Fibroblast of peridontal ligament (primary cell): ENCODE measurements at regions not wholly inside any gene's neighbourhood (a gene's known extent, or its start where the extent isn't known, plus 50 kb on each side); places are given as distances from the start of the nearest gene placed in this dataset.

Experiments used
- DNase-seq: peaks from one replicate; pipeline ENCODE4 v3.0.0-alpha.2; 2010; ENCODE audit errors: extremely low read depth

GRCh38 chr4:4808086-4808485, 51.4 kb upstream of the MSX1 start:
- DNase-seq, result no peak

GRCh38 chr4:4805887-4806286, 53.6 kb upstream of the MSX1 start:
- DNase-seq, result no peak

- no peak for DNase-seq
Measured at GRCh38 chr4:4803912-4804296, 55.6 kb upstream of the MSX1 start.

GRCh38 chr4:4803216-4803911, 56.1 kb upstream of the MSX1 start:
- no peak for DNase-seq

GRCh38 chr4:4800646-4801408, 58.6 kb upstream of the MSX1 start:
- peak; percentile 72 for DNase-seq

GRCh38 chr4:4794421-4794820, 65.0 kb upstream of the MSX1 start:
- no peak for DNase-seq

- peak; percentile 96 for DNase-seq
Measured at GRCh38 chr4:4792466-4792865, 67.0 kb upstream of the MSX1 start.

- DNase-seq, result peak; percentile 57
Measured at GRCh38 chr4:4791299-4792111, 68.0 kb upstream of the MSX1 start.

GRCh38 chr4:4789462-4789861, 70.0 kb upstream of the MSX1 start:
- no peak for DNase-seq

GRCh38 chr4:4788573-4788972, 70.9 kb upstream of the MSX1 start:
- no peak for DNase-seq

- DNase-seq, result no peak
Measured at GRCh38 chr4:4787421-4787820, 72.0 kb upstream of the MSX1 start.

GRCh38 chr4:4784379-4784778, 75.1 kb upstream of the MSX1 start:
- no peak for DNase-seq

GRCh38 chr4:4783847-4784246, 75.6 kb upstream of the MSX1 start:
- DNase-seq, result no peak

GRCh38 chr4:4782969-4783368, 76.5 kb upstream of the MSX1 start:
- DNase-seq, result peak; percentile 67

GRCh38 chr4:4781936-4782707, 77.3 kb upstream of the MSX1 start:
- peak; percentile 97 for DNase-seq

GRCh38 chr4:4780729-4781244, 78.7 kb upstream of the MSX1 start:
- peak; percentile 98 for DNase-seq

GRCh38 chr4:4779486-4779885, 80.0 kb upstream of the MSX1 start:
- no peak for DNase-seq

GRCh38 chr4:4779054-4779453, 80.4 kb upstream of the MSX1 start:
- DNase-seq, result no peak

GRCh38 chr4:4778554-4778953, 80.9 kb upstream of the MSX1 start:
- no peak for DNase-seq

- DNase-seq, result no peak
Measured at GRCh38 chr4:4776934-4777333, 82.5 kb upstream of the MSX1 start.

- DNase-seq, result no peak
Measured at GRCh38 chr4:4776335-4776734, 83.1 kb upstream of the MSX1 start.
